GM10248 (cell line): ENCODE measurements at regions not wholly inside any gene's neighbourhood (a gene's known extent, or its start where the extent isn't known, plus 50 kb on each side); places are given as distances from the start of the nearest gene placed in this dataset.

ENCODE experiments used
- CTCF ChIA-PET: fragments of 300-600 bp; sonication (Branson Sonifier 250); formaldehyde crosslinking; extraction: SDS; loops from one replicate; lab custom pipeline; 2021; ENCODE audit warnings: antibody characterized with exemption; lab: Yijun Ruan, JAX
- POLR2A ChIA-PET: fragments of 350-650 bp; sonication (Branson Sonifier 250); formaldehyde crosslinking; extraction: SDS; loops from one replicate; lab custom pipeline; 2020; ENCODE audit warnings: antibody characterized with exemption; lab: Yijun Ruan, JAX
- DNase-seq: peaks from one replicate; pipeline ENCODE4 v3.0.0; 2012; ENCODE audit errors: extremely low spot score
- CTCF ChIP-seq: IDR thresholded peaks from 2 replicates; pipeline ENCODE4 v1.5.1; 2012; ENCODE audit warnings: mild to moderate bottlenecking, low read depth; ENCODE audit errors: extremely low read depth, missing control alignments, control extremely low read depth

GRCh38 chr20:48205281-48205782 lies 420.1 kb upstream of the SULF2 start:
- CTCF ChIA-PET = no interaction called here

DNA sequence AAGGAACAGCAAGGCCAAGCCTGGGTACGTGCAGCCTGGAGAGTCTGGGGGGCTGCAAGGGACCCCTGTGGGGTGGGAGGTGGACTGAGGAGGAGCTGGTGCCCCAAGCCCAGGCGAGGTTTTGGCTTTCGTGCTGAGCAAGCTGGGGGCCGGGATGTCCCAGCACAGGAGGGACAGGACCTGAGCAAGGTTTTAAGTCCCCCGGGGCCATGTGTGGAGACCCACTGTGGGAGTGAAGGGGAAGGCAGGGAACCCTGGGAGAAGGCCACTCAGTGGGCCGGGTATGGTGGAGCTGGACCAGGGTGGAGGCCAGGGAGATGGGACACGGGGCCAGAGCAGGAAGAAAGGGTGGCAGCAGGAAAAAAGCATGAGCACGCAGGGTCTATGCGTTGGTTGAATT lies 419.2 kb upstream of the SULF2 start:
- POLR2A ChIA-PET = no interaction called here

More at GRCh38 chr20:48205281-48205782, 420.1 kb upstream of the SULF2 start:
- POLR2A ChIA-PET = no interaction called here
- DNase-seq = no peak
- no peak for TF ChIP-seq CTCF

DNA sequence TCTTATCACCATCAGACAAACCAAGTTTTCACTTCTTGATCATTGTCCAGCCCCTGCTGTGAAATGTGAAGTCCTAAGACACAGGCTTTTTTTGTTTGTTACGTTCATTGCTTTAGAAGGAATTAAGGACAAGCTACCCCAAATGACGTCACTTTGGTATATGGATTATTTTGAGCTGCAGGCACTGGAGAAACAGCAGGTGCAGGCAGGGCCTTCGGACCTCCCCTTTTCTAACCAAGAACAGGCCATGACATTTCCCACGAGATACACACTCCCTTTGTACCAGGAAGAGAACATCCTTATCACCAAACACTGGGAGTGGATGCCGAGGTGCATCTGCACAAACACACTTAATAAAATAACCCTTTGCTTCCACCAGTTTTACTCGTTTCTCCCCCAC lies 418.0 kb upstream of the SULF2 start:
- no peak for TF ChIP-seq CTCF
- ChIA-PET CTCF (no interaction called here), POLR2A (no interaction called here)
- no peak for DNase-seq

More for the DNA sequence above, 419.2 kb upstream of the SULF2 start:
- CTCF ChIA-PET = no interaction called here
- no peak for DNase-seq
- TF ChIP-seq CTCF = no peak

DNA sequence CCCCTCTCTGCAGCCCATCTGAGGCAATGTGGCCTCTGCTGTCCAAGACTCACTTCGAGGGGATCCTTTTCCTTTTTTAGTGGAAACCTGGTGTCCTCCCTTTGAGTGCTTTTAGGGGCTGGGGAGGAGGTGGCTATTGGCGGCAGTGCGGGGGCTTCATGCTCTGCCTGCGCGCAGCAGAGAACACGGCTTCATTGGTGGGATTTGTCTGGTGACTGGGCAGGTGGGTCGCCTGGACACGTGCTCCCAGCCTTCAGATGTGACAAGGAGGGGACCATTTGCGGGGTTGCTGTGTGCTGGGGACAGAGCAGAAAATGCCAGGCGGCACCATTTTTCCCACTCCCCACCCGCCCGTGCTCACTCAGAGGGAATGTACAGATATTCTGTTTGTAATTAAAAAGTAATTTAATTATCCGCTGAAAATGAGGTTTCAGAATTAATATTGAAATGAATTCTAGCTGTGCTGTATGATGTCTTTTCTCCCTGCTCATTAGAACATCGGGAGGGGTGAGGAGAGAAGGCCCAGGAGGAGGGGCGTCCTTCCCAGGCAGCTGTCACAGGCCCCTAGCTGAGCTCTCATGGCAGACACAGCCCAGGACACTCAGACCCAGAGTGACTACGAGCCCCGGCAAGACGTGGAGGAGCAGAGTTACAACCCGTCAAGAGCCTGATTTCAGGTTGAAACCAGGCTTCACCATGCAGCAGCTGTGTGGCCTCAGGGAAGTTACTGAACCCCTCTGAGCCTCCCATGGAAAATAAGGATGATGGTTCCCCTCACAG lies 417.2 kb upstream of the SULF2 start:
- ChIA-PET CTCF (no interaction called here), POLR2A (no interaction called here)
- no peak for TF ChIP-seq CTCF
- no peak for DNase-seq

- TF ChIP-seq CTCF = no peak
- no peak for DNase-seq
- ChIA-PET CTCF (no interaction called here), POLR2A (no interaction called here)
Measured at GRCh38 chr20:48201885-48202284, 416.6 kb upstream of the SULF2 start.

DNA sequence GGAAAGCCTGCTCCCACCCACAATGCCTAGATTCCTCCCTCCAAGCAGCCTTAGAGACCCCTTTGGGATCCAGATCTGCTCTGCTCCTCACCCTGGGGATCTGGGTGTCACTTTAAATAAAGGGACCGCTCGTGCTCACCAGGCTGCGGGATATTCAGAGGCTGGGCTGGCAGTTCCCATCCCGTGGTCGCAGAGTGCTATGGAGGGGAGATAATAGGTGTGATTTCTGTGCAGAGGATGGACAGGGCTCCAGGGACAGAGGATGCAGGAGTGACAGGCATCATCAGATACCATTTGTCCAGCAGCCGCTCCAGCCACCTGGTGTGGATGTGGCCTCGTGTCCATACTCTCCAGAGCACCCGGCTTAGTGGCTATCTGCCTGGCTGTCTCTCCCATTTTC lies 415.9 kb upstream of the SULF2 start:
- TF ChIP-seq CTCF = no peak
- DNase-seq = no peak
- ChIA-PET POLR2A (no interaction called here), CTCF (no interaction called here)
